OCI-LY1 (cell line): ENCODE measurements at regions not wholly inside any gene's neighbourhood (a gene's known extent, or its start where the extent isn't known, plus 50 kb on each side); places are given as distances from the start of the nearest gene placed in this dataset.

Source experiments
- H2AFZ ChIP-seq: fragments of 200-600 bp; sonication (generic), shearing (Covaris generic); 2 replicates; pipeline ENCODE4 v1.6.0; 2014; ENCODE audit warnings: antibody characterized with exemption, mild to moderate bottlenecking, low read length
- H3F3A ChIP-seq: fragments of 200-600 bp; sonication (generic), shearing (Covaris generic); 2 replicates; pipeline ENCODE4 v1.6.0; 2014; ENCODE audit warnings: mild to moderate bottlenecking, antibody characterized with exemption, low read length, moderate library complexity; ENCODE audit not compliant: insufficient read depth
- H3K27ac ChIP-seq: fragments of 200-600 bp; sonication (generic); 2 replicates; pipeline ENCODE4 v1.5.1; 2014; ENCODE audit warnings: low read length, mixed run types, mild to moderate bottlenecking, low read depth; ENCODE audit not compliant: poor library complexity, severe bottlenecking
- H3K27me3 ChIP-seq: fragments of 200-600 bp; sonication (generic); 2 replicates; pipeline ENCODE4 v1.6.0; 2014; ENCODE audit warnings: antibody characterized with exemption, mild to moderate bottlenecking, low read length, moderate library complexity; ENCODE audit not compliant: insufficient read depth
- H3K36me3 ChIP-seq: fragments of 200-600 bp; sonication (generic); 2 replicates; pipeline ENCODE4 v1.6.1; 2014; ENCODE audit warnings: mild to moderate bottlenecking, antibody characterized with exemption, low read length, moderate library complexity, mixed read lengths; ENCODE audit not compliant: insufficient read depth
- H3K4me1 ChIP-seq: fragments of 200-600 bp; sonication (generic); 2 replicates; pipeline ENCODE4 v1.5.1; 2014; ENCODE audit warnings: mild to moderate bottlenecking, low read length, moderate library complexity; ENCODE audit not compliant: insufficient read depth, severe bottlenecking
- H3K4me2 ChIP-seq: fragments of 200-600 bp; sonication (generic), shearing (Covaris generic); 2 replicates; pipeline ENCODE4 v1.6.1; 2014; ENCODE audit warnings: low read length
- H3K4me3 ChIP-seq: fragments of 200-600 bp; sonication (generic); 2 replicates; pipeline ENCODE4 v1.5.1; 2014; ENCODE audit warnings: low read length, low read depth, mild to moderate bottlenecking, mixed read lengths; ENCODE audit not compliant: poor library complexity, severe bottlenecking
- H3K79me2 ChIP-seq: fragments of 200-600 bp; shearing (Covaris generic); 2 replicates; pipeline ENCODE4 v1.6.1; 2016; ENCODE audit warnings: mixed run types, low read length, mixed read lengths; ENCODE audit not compliant: insufficient read depth
- H3K9ac ChIP-seq: fragments of 200-600 bp; sonication (generic), shearing (Covaris generic); 2 replicates; pipeline ENCODE4 v1.6.1; 2014; ENCODE audit warnings: mild to moderate bottlenecking, low read length, mixed read lengths
- H3K9me2 ChIP-seq: fragments of 200-600 bp; sonication (generic), shearing (Covaris generic); 2 replicates; pipeline ENCODE4 v1.6.1; 2014; ENCODE audit warnings: low read depth, mild to moderate bottlenecking, low read length, mixed read lengths
- H3K9me3 ChIP-seq: fragments of 200-600 bp; shearing (Covaris generic); 2 replicates; pipeline ENCODE4 v1.6.1; 2014; ENCODE audit warnings: low read length, mixed read lengths
- H4K20me1 ChIP-seq: fragments of 200-600 bp; sonication (generic), shearing (Covaris generic); 2 replicates; pipeline ENCODE4 v1.6.0; 2016; ENCODE audit warnings: mild to moderate bottlenecking, low read length; ENCODE audit not compliant: insufficient read depth
- CTCF ChIP-seq: fragments of 200-600 bp; sonication (generic), shearing (Covaris generic); IDR thresholded peaks from 2 replicates; pipeline ENCODE4 v1.5.1; 2017; ENCODE audit warnings: mild to moderate bottlenecking, antibody characterized with exemption, low read length, moderate library complexity, mixed read lengths
- EZH2 ChIP-seq: fragments of 200-600 bp; sonication (generic), shearing (Covaris generic); IDR thresholded peaks from 2 replicates; pipeline ENCODE4 v1.8.0; 2017; ENCODE audit warnings: borderline replicate concordance, mixed run types, mild to moderate bottlenecking, antibody characterized with exemption, low read length, moderate library complexity, mixed read lengths

GRCh38 chr22:49186293-49186692 lies 641.4 kb downstream of the BRD1 start:
- Histone ChIP-seq H3K4me3 (no peak overlapping the region), H3K36me3 (no peaks in the 10 kb centered on the region), H3K9ac (no peak overlapping the region), H4K20me1 (no peaks in the 10 kb centered on the region), H3K4me1 (no peaks in the 10 kb centered on the region), H3K79me2 (no peaks in the 10 kb centered on the region), H2AFZ (no peak overlapping the region), H3K27me3 (no peaks in the 10 kb centered on the region; the same call in 1 of the 2 replicates), H3K27ac (no peak overlapping the region), H3K9me2 (no peaks in the 10 kb centered on the region), H3F3A (no peaks in the 10 kb centered on the region), H3K9me3 (no peaks in the 10 kb centered on the region), H3K4me2 (no peak overlapping the region)
- TF ChIP-seq EZH2 (no peak), CTCF (no peak)

DNA sequence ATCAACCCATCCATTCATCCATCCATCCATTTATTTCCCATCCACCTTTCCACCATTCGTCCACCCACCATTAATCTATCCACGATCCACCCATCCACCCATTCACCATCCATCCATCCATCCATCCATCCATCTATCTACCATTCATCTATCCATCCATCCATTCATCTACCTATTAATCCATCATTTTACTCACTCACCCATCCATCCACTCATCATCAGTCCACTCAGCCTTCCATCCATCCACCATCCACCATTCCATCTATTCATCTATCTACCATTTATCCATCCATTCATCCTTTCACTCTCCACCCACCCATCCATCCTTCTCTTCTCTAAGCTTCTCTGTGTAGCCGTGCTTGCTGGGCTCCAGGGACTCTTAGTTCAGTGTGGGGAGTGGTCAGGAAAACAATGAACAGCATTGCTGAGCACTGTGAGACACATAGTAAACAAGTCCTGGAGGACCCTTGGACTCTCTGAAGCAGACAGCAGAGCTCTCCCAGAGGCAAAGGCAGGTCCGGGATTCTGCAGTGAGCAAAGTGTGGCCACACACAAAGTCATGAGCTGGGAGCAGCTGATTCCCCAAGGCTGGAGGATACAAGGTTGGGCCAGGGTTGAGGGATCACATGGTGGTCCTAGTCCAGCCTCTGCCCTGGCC lies 642.2 kb downstream of the BRD1 start:
- no peaks in the 10 kb centered on the region for H3K36me3 ChIP-seq
- H3K9me2 ChIP-seq, result no peaks in the 10 kb centered on the region
- H3K9me3 ChIP-seq, result no peaks in the 10 kb centered on the region
- no peak overlapping the region for H2AFZ ChIP-seq
- TF ChIP-seq CTCF (no peak), EZH2 (no peak)
- H3K4me3 ChIP-seq, result no peak overlapping the region
- H3K79me2 ChIP-seq, result no peaks in the 10 kb centered on the region
- no peak overlapping the region for H3K9ac ChIP-seq
- no peaks in the 10 kb centered on the region for H4K20me1 ChIP-seq
- H3F3A ChIP-seq, result no peaks in the 10 kb centered on the region
- H3K27ac ChIP-seq, result no peak overlapping the region
- no peaks in the 10 kb centered on the region; the same call in 1 of the 2 replicates for H3K27me3 ChIP-seq
- no peak overlapping the region for H3K4me2 ChIP-seq
- H3K4me1 ChIP-seq, result no peaks in the 10 kb centered on the region

DNA sequence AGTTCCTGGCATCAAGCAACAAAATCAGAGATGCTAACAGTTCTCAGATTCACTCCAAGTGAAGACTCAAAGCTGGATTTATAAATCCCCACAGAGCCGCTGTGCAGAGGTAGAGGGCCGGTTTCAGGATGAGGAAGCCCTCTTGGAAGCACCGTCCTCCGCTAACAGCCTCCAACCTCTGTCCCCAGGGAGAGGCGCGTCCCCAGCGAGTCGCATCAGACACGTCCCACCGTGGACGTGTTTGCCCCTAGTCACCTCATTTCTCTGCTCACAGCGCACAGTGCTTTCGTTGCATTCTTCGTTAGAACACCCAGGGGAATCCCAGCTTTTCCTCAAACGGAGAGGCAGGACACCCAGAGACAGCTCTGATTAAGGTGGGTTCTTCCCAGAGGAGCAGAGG lies 642.9 kb downstream of the BRD1 start:
- H3K4me2 ChIP-seq, result no peak overlapping the region
- no peak for TF ChIP-seq EZH2
- TF ChIP-seq CTCF, result no peak
- H3K9ac ChIP-seq, result no peak overlapping the region
- H3K9me2 ChIP-seq, result no peaks in the 10 kb centered on the region
- H3K9me3 ChIP-seq, result no peaks in the 10 kb centered on the region
- H3K27ac ChIP-seq, result no peak overlapping the region
- H3K27me3 ChIP-seq, result no peaks in the 10 kb centered on the region; the same call in 1 of the 2 replicates
- no peaks in the 10 kb centered on the region for H3K36me3 ChIP-seq
- no peak overlapping the region for H2AFZ ChIP-seq
- H3K4me3 ChIP-seq, result no peak overlapping the region
- no peaks in the 10 kb centered on the region for H3K4me1 ChIP-seq
- no peaks in the 10 kb centered on the region for H4K20me1 ChIP-seq
- H3F3A ChIP-seq, result no peaks in the 10 kb centered on the region
- H3K79me2 ChIP-seq, result no peaks in the 10 kb centered on the region
